ACC112 (cell line): ENCODE measurements at regions not wholly inside any gene's neighbourhood (a gene's known extent, or its start where the extent isn't known, plus 50 kb on each side); places are given as distances from the start of the nearest gene placed in this dataset.

Experiments used
- H2AFZ ChIP-seq: fragments of 200-600 bp; sonication (generic); one replicate; pipeline ENCODE4 v1.6.0; 2017; ENCODE audit warnings: antibody characterized with exemption, low read length; ENCODE audit not compliant: unreplicated experiment
- H3K27ac ChIP-seq: fragments of 200-600 bp; sonication (generic); 2 replicates; pipeline ENCODE4 v1.5.1; 2014; ENCODE audit warnings: low read depth, mild to moderate bottlenecking, antibody characterized with exemption, low read length, moderate library complexity
- H3K27me3 ChIP-seq: fragments of 200-600 bp; sonication (generic); 2 replicates; pipeline ENCODE4 v1.6.1; 2014; ENCODE audit warnings: mild to moderate bottlenecking, antibody characterized with exemption, low read length, moderate library complexity, mixed read lengths; ENCODE audit not compliant: insufficient read depth
- H3K36me3 ChIP-seq: fragments of 200-600 bp; sonication (generic); 2 replicates; pipeline ENCODE4 v1.6.1; 2016; ENCODE audit warnings: mild to moderate bottlenecking, antibody characterized with exemption, low read length, moderate library complexity, mixed read lengths; ENCODE audit not compliant: insufficient read depth
- H3K4me1 ChIP-seq: fragments of 200-600 bp; sonication (generic); one replicate; pipeline ENCODE4 v1.6.1; 2016; ENCODE audit warnings: low read length, mixed read lengths; ENCODE audit not compliant: insufficient read depth, unreplicated experiment, control insufficient read depth
- H3K4me3 ChIP-seq: fragments of 200-600 bp; sonication (generic); 2 replicates; pipeline ENCODE4 v1.5.1; 2014; ENCODE audit warnings: mild to moderate bottlenecking, low read depth, low read length
- H3K79me2 ChIP-seq: fragments of 200-600 bp; sonication (generic); one replicate; pipeline ENCODE4 v1.6.0; 2016; ENCODE audit warnings: low read length; ENCODE audit not compliant: control insufficient read depth, unreplicated experiment, insufficient read depth

DNA sequence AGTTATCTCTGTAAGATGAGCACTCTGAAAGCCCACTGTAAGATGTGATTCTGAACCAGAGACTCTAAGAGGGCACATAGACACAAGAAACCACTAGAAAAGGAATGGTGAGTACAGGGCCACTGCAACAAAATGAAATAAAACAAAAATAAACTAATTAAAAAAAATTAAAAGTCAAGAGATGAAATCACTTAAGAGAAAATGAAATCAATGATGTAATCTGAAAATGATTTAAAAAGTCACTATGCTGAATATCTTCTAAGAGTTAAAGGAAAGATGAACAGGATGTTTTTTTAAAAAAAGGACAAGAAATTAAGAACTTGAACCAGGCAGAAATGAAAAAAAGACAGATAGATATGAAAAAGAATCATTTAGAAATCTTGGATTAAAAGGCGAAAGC lies 110.6 kb upstream of the OLIG2 start:
- Histone ChIP-seq H3K36me3 (no peaks in the 10 kb centered on the region), H2AFZ (no peak overlapping the region), H3K27me3 (peaks cover 74% of the 10 kb centered on the region), H3K4me1 (no peaks in the 10 kb centered on the region), H3K4me3 (no peak overlapping the region), H3K27ac (no peak overlapping the region), H3K79me2 (no peaks in the 10 kb centered on the region)

GRCh38 chr21:32916088-32916487 lies 109.6 kb upstream of the OLIG2 start:
- Histone ChIP-seq H3K4me1 (no peaks in the 10 kb centered on the region), H3K4me3 (no peak overlapping the region), H3K79me2 (no peaks in the 10 kb centered on the region), H2AFZ (no peak overlapping the region), H3K27ac (no peak overlapping the region), H3K36me3 (no peaks in the 10 kb centered on the region), H3K27me3 (peaks cover 74% of the 10 kb centered on the region)

DNA sequence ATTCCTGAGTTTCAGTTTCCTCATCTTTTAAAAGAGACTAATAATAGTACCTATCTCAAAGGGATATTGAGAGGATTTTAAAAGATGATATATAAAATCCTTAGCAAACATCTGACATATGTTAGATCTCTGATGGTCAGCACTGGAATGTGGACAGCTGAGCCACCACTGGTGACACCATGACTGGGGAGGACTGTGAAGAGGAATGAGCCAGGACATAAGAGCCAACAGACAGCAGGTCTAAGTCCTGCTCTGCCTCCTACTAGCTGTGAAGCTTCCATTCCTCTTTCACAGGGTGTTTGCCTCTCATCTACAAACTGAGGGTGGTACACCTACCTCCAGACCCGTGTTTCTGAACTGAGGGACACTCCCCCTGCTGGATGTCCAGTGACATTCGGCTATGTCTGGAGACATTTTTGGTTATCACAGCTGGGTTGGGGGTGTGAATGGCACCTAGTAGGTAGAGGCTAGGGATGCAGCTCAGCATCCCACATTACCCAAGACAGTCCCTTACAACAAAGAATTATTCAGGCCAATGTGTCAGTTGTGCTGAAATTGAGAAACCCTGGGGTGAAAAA lies 109.1 kb upstream of the OLIG2 start:
- H3K4me3 ChIP-seq: no peak overlapping the region
- no peak overlapping the region for H2AFZ ChIP-seq
- no peaks in the 10 kb centered on the region for H3K36me3 ChIP-seq
- no peak overlapping the region for H3K27ac ChIP-seq
- peaks cover 73% of the 10 kb centered on the region for H3K27me3 ChIP-seq
- no peaks in the 10 kb centered on the region for H3K79me2 ChIP-seq
- no peaks in the 10 kb centered on the region for H3K4me1 ChIP-seq

DNA sequence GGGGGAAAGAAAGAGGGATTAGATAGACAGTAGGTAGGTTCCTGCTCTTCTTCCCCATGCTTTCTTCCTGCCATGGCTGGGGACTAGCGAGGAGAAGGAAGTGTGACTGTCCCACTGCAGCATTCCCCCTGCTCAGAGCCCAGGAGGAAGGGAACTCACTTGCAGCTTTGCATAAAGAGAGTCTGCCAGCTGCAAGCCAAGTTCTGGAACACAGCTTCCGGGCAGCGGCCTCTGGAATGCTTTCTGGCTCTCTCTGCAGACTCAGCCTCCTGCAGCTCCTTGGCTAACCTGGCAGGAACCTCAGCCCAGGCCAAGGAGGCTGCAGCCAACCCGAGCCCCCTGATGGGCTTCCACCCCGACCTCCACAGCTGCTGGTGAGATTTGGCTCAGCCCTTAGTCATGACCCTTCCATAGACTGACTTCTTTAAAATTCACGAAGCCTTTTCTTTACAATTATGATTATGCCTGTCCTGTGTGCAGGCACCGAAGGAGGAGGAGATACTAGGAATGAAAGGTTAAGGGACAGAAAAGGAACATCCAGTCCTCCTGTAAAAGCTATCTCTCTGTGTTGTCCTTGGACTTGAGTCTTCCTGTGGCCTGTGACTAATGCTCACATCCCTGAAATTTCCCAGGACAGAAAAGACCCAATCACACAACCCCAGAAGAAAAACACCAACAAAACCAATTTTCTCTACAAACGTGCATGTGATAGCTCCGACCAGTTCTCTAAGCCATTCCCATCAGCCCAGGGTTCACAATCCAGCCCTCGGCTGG lies 108.2 kb upstream of the OLIG2 start:
- H3K27me3 ChIP-seq: peaks cover 74% of the 10 kb centered on the region
- H3K27ac ChIP-seq: no peak overlapping the region
- no peaks in the 10 kb centered on the region for H3K36me3 ChIP-seq
- no peak overlapping the region for H3K4me3 ChIP-seq
- H3K79me2 ChIP-seq: no peaks in the 10 kb centered on the region
- no peaks in the 10 kb centered on the region for H3K4me1 ChIP-seq
- no peak overlapping the region for H2AFZ ChIP-seq

DNA sequence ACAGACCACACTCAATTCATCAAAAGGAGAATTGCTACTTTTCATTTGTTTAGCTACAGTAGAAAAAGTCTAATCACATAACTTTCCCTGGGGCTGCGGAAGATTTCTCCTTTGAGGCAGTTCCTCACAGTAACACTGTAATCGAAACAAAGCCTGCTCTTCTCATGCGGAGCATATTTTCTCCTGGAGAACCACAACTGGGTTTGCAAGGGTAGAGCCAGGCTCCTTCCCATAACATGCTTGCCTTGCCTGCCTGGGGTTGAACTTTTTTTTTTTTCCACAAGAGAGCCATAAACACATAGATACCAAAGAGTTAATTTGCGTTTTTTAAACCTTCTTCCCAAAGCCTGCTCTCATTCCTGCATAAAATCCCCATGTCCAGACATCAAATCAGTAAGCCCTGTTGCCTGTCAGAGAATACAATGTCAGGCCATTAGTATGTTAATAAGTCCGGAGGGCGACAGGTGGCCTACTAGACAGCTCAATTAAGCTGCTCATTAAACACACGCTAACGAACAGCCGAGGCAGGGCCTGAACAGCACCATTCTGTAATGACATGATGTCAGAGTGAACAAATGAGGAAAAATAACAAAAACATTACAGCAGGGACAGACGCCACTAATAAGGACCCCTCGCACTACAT lies 107.1 kb upstream of the OLIG2 start:
- H2AFZ ChIP-seq: no peak overlapping the region
- H3K4me3 ChIP-seq: no peak overlapping the region
- no peaks in the 10 kb centered on the region for H3K4me1 ChIP-seq
- H3K36me3 ChIP-seq: no peaks in the 10 kb centered on the region
- H3K79me2 ChIP-seq: no peaks in the 10 kb centered on the region
- H3K27me3 ChIP-seq: peaks cover 74% of the 10 kb centered on the region
- no peak overlapping the region for H3K27ac ChIP-seq

- peaks cover 69% of the 10 kb centered on the region for H3K27me3 ChIP-seq
- H3K36me3 ChIP-seq: no peaks in the 10 kb centered on the region
Observed at GRCh38 chr21:32920474-32920873, 105.3 kb upstream of the OLIG2 start.

GRCh38 chr21:32921632-32922230 lies 104.0 kb upstream of the OLIG2 start:
- H3K27ac ChIP-seq: no peak overlapping the region
- H3K27me3 ChIP-seq: peaks cover 57% of the 10 kb centered on the region
- no peaks in the 10 kb centered on the region for H3K36me3 ChIP-seq
- H2AFZ ChIP-seq: no peak overlapping the region
- H3K79me2 ChIP-seq: no peaks in the 10 kb centered on the region
- no peaks in the 10 kb centered on the region for H3K4me1 ChIP-seq
- H3K4me3 ChIP-seq: no peak overlapping the region

More at GRCh38 chr21:32920474-32920873, 105.3 kb upstream of the OLIG2 start:
- Histone ChIP-seq H3K27ac (no peak overlapping the region), H3K79me2 (no peaks in the 10 kb centered on the region), H2AFZ (no peak overlapping the region), H3K4me1 (no peaks in the 10 kb centered on the region), H3K4me3 (no peak overlapping the region)

DNA sequence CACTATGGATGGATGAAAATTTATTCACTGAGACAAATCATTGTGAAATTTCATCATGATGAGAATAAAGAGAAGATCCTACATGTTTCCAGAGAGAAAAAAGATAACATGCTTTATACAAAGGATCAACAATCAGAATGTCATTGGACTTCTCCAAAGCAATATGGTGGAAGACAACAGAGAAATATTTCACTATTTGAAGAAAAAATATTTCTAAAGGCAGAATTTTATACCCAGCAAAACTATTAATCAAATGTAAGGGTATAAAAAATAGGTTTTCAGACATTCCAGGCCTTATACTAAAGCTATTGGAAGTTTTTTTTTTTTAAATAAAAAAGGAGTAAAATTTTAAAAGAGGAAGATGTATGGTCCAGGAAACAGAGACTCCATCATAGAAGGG lies 100.6 kb upstream of the OLIG2 start:
- Histone ChIP-seq H3K4me3 (no peak overlapping the region), H3K4me1 (no peaks in the 10 kb centered on the region), H3K27me3 (peaks cover 60% of the 10 kb centered on the region), H3K27ac (no peak overlapping the region), H2AFZ (no peak overlapping the region), H3K36me3 (no peaks in the 10 kb centered on the region), H3K79me2 (no peaks in the 10 kb centered on the region)

DNA sequence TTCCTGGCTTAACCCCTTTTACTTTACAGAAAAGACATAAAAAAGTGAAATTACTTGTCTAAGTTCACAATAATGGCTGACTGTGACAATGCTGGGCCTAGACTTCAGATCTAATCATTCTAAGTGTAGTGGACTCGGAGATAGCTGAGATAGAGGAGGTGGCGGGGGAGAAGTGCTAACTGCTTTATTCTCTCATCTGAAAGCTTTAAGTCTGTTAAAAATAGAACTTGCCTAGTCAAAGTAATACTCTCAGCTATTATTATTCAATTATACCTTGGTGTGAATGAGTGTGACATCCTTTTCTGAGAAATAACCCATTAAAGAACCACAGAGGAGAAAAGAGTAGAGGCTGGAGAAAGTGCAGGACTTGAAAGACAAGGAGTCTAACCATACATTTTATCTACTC lies 96.1 kb upstream of the OLIG2 start:
- H2AFZ ChIP-seq: no peak overlapping the region
- peaks cover 51% of the 10 kb centered on the region for H3K27me3 ChIP-seq
- no peak overlapping the region for H3K27ac ChIP-seq
- H3K4me3 ChIP-seq: no peak overlapping the region
- no peaks in the 10 kb centered on the region for H3K79me2 ChIP-seq
- H3K4me1 ChIP-seq: no peaks in the 10 kb centered on the region
- H3K36me3 ChIP-seq: no peaks in the 10 kb centered on the region

- H3K4me3 ChIP-seq: no peak overlapping the region
- no peaks in the 10 kb centered on the region for H3K36me3 ChIP-seq
- no peaks in the 10 kb centered on the region for H3K79me2 ChIP-seq
- no peak overlapping the region for H2AFZ ChIP-seq
- H3K4me1 ChIP-seq: no peaks in the 10 kb centered on the region
- H3K27ac ChIP-seq: no peak overlapping the region
- peaks cover 54% of the 10 kb centered on the region for H3K27me3 ChIP-seq
Observed at GRCh38 chr21:32930673-32931072, 95.1 kb upstream of the OLIG2 start.
